Testis (tissue), 2 donors: ENCODE measurements at regions not wholly inside any gene's neighbourhood (a gene's known extent, or its start where the extent isn't known, plus 50 kb on each side); places are given as distances from the start of the nearest gene placed in this dataset.

Experiments
- POLR2A ChIP-seq: fragments of 450-650 bp; IDR thresholded peaks from one replicate; pipeline ENCODE4 v1.6.1; 2017; ENCODE audit warnings: antibody characterized with exemption, mild to moderate bottlenecking, moderate library complexity
- TF ChIP-seq, protein P1 (sequence below), 3 experiments: fragments of 450-650 bp in 2 of 3; fragments of 200-600 bp in 1 of 3; sonication (generic) in 1 of 3; IDR thresholded peaks; one replicate each; pipeline ENCODE4 v1.5.1; 2016 to 2019; ENCODE audit warnings: antibody characterized with exemption in 3 of 3, mild to moderate bottlenecking in 2 of 3, moderate library complexity in 1 of 3

DNA sequence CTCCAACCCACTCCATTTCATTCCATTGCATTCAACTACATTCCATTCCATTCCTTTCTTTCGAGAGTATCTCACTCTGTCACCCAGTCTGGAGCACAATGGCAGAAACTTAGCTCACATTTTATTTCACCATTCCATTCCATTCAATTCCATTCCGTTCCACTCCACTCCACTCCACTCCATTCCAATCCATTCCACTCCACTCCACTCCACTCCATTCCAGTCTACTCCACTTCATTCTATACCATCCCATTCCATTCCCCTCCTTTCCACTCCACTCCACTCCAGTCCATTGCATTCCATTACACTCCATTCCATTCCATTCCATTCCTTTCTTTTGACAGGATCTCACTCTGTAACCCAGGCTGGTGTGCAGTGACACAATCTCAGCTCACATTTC is 1466.3 kb downstream of the TSPY10 start:
- TF ChIP-seq, protein P1, sequence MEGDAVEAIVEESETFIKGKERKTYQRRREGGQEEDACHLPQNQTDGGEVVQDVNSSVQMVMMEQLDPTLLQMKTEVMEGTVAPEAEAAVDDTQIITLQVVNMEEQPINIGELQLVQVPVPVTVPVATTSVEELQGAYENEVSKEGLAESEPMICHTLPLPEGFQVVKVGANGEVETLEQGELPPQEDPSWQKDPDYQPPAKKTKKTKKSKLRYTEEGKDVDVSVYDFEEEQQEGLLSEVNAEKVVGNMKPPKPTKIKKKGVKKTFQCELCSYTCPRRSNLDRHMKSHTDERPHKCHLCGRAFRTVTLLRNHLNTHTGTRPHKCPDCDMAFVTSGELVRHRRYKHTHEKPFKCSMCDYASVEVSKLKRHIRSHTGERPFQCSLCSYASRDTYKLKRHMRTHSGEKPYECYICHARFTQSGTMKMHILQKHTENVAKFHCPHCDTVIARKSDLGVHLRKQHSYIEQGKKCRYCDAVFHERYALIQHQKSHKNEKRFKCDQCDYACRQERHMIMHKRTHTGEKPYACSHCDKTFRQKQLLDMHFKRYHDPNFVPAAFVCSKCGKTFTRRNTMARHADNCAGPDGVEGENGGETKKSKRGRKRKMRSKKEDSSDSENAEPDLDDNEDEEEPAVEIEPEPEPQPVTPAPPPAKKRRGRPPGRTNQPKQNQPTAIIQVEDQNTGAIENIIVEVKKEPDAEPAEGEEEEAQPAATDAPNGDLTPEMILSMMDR (IDR thresholded peaks at IDR 0.05) = no peak
- TF ChIP-seq POLR2A = no peak
